ENCODE measurements at regions not wholly inside any gene's neighbourhood (a gene's known extent, or its start where the extent isn't known, plus 50 kb on each side); places are given as distances from the start of the nearest gene placed in this dataset.

DNA sequence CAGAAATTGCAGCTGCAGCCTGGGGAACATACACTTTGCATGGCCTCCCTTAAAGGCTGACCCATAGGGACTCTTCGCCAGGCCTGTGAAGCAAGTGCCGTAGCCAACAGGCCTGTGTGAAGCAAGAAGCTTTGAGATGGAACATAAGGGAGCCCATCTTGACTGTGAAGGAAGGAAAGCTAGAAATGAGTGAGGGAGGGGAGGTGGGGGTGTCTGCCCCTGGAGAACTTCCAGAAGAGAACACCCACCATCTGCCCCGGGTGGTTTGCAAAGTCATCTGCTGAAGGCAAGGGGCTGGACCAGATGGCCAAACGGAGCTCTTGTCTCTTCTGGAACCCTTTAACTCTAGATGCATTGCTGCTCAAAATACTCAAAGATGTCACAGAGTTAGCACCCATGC lies 103.3 kb upstream of the GRIK3 start:
- dilution Hi-C loops (cut with MboI; ENCODE audit: extremely low pct_ligation_motif_present, low sequenced_read_pairs), result no loop called here
- POLR2A ChIA-PET, result no interaction called here

More for the DNA sequence above, 103.3 kb upstream of the GRIK3 start:
- BruUV-seq (replicated peaks), result no TSS peak
- Histone ChIP-seq H3K27me3 (ENCODE audit: control insufficient read depth in 2 of 2, insufficient read depth in 2 of 2, low read length in 2 of 2) (no peaks in the 10 kb centered on the region), H3K4me3 (replicated peaks in 1 of 3; ENCODE audit: insufficient read depth in 1 of 3, low read depth in 1 of 3, low read length in 3 of 3) (no peak overlapping the region), H3K79me2 (ENCODE audit: control insufficient read depth, insufficient read depth, low read length) (no peaks in the 10 kb centered on the region), H3K9me3 (replicated peaks; ENCODE audit: control insufficient read depth, insufficient read depth, low read length) (no peaks in the 10 kb centered on the region), H3K9me1 (replicated peaks; ENCODE audit: control insufficient read depth, extremely low read depth, insufficient read depth, low read length) (no peaks in the 10 kb centered on the region), H2AFZ (ENCODE audit: low read depth, low read length) (no peak overlapping the region), H3K4me2 (ENCODE audit: insufficient read depth, low read length) (no peak overlapping the region), H3K9ac (replicated peaks; ENCODE audit: extremely low read depth, insufficient read depth, low read length) (no peak overlapping the region), H4K20me1 (replicated peaks; ENCODE audit: control insufficient read depth, extremely low read depth, insufficient read depth, low read length) (no peaks in the 10 kb centered on the region), H3K27ac (ENCODE audit: insufficient read depth, low read depth, low read length) (no peak overlapping the region), H3K4me1 (ENCODE audit: control insufficient read depth, extremely low read depth, insufficient read depth, low read length) (no peaks in the 10 kb centered on the region), H3K36me3 (ENCODE audit: control insufficient read depth in 2 of 2, extremely low read depth in 1 of 2, insufficient read depth in 2 of 2, low read length in 2 of 2) (no peaks in the 10 kb centered on the region)
- TF ChIP-seq FOS (IDR thresholded peaks at IDR 0.05; ENCODE audit: borderline replicate concordance, insufficient read depth, low read length) (no peak), GATA2 (IDR thresholded peaks at IDR 0.05; ENCODE audit: insufficient read depth, insufficient read length, low read depth, low read length) (no peak), POLR2AphosphoS5 (IDR thresholded peaks at IDR 0.05; ENCODE audit: insufficient read depth, low read depth, low read length) (no peak), POLR2A (IDR thresholded peaks at IDR 0.05; ENCODE audit: low read depth, low read length) (no peak), MYC (IDR thresholded peaks at IDR 0.05; ENCODE audit: low read depth, low read length) (no peak), JUN (IDR thresholded peaks at IDR 0.05; ENCODE audit: borderline replicate concordance, insufficient read depth, insufficient read length, low read depth) (no peak), EZH2 (IDR thresholded peaks at IDR 0.05; ENCODE audit: borderline replicate concordance, low read depth, low read length, severe bottlenecking) (no peak)
- TF ChIP-seq, protein P1, sequence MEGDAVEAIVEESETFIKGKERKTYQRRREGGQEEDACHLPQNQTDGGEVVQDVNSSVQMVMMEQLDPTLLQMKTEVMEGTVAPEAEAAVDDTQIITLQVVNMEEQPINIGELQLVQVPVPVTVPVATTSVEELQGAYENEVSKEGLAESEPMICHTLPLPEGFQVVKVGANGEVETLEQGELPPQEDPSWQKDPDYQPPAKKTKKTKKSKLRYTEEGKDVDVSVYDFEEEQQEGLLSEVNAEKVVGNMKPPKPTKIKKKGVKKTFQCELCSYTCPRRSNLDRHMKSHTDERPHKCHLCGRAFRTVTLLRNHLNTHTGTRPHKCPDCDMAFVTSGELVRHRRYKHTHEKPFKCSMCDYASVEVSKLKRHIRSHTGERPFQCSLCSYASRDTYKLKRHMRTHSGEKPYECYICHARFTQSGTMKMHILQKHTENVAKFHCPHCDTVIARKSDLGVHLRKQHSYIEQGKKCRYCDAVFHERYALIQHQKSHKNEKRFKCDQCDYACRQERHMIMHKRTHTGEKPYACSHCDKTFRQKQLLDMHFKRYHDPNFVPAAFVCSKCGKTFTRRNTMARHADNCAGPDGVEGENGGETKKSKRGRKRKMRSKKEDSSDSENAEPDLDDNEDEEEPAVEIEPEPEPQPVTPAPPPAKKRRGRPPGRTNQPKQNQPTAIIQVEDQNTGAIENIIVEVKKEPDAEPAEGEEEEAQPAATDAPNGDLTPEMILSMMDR (IDR thresholded peaks at IDR 0.05; ENCODE audit: extremely low read depth in 1 of 2, insufficient read depth in 1 of 2, low read depth in 1 of 2, low read length in 2 of 2), result no peak
- TF ChIP-seq, protein P2, sequence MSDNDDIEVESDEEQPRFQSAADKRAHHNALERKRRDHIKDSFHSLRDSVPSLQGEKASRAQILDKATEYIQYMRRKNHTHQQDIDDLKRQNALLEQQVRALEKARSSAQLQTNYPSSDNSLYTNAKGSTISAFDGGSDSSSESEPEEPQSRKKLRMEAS (IDR thresholded peaks at IDR 0.05; ENCODE audit: insufficient read depth, insufficient read length), result no peak
- FAIRE-seq (no peak), DNase-seq (ENCODE audit: low read depth, low spot score) (no peak)
- CTCF ChIA-PET, result no interaction called here
- intact Hi-C loops (cut with micrococcal nuclease), result no loop called here

Measured in endothelial cell of umbilical vein (primary cell).